ENCODE measurements at regions not wholly inside any gene's neighbourhood (a gene's known extent, or its start where the extent isn't known, plus 50 kb on each side); places are given as distances from the start of the nearest gene placed in this dataset.

GRCh38 chr1:14470802-14471201 lies 127.7 kb upstream of the KAZN start:
- Mint-ChIP-seq H3K9me3 (no peaks in the 10 kb centered on the region), H3K4me3 (no peak overlapping the region), H3K27me3 (no peaks in the 10 kb centered on the region), H3K4me1 (no peaks in the 10 kb centered on the region), H3K36me3 (no peaks in the 10 kb centered on the region), H3K27ac (no peak overlapping the region)

DNA sequence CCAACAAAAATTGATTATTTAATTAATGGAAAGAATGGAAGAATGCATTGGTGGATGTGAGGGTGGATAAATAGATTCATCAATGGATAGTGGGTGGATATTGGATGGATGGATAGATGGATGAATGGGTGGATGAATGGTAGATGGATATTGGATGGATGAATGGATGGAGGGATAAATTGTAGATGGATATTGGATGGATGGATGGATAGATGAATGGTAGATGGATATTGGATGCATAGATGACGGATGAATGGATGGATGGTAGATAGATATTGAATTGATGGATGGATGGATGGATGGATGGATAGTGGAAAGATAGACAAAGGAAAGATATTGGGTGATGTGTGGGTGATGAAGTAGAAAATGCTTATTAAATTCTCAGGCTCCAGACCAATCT lies 123.6 kb upstream of the KAZN start:
- Mint-ChIP-seq H3K27me3 (no peaks in the 10 kb centered on the region), H3K4me1 (no peaks in the 10 kb centered on the region), H3K9me3 (no peaks in the 10 kb centered on the region), H3K36me3 (no peaks in the 10 kb centered on the region), H3K4me3 (no peak overlapping the region), H3K27ac (no peak overlapping the region)

- Mint-ChIP-seq H3K4me3 (no peak overlapping the region), H3K9me3 (no peaks in the 10 kb centered on the region), H3K27ac (no peak overlapping the region), H3K27me3 (peaks cover under 1% of the 10 kb centered on the region), H3K36me3 (no peaks in the 10 kb centered on the region), H3K4me1 (no peaks in the 10 kb centered on the region)
Measured at GRCh38 chr1:14476170-14476955, 122.1 kb upstream of the KAZN start.

GRCh38 chr1:14478120-14478519 lies 120.4 kb upstream of the KAZN start:
- H3K9me3 Mint-ChIP-seq, result no peaks in the 10 kb centered on the region

GRCh38 chr1:14479865-14480264 lies 118.6 kb upstream of the KAZN start:
- Mint-ChIP-seq H3K9me3 (no peaks in the 10 kb centered on the region), H3K27ac (no peak overlapping the region), H3K27me3 (peaks cover 5% of the 10 kb centered on the region), H3K36me3 (no peaks in the 10 kb centered on the region), H3K4me1 (no peaks in the 10 kb centered on the region), H3K4me3 (no peak overlapping the region)

More at GRCh38 chr1:14478120-14478519, 120.4 kb upstream of the KAZN start:
- Mint-ChIP-seq H3K4me1 (no peaks in the 10 kb centered on the region), H3K4me3 (no peak overlapping the region), H3K27ac (no peak overlapping the region), H3K27me3 (peaks cover 5% of the 10 kb centered on the region), H3K36me3 (no peaks in the 10 kb centered on the region)

- peaks cover 5% of the 10 kb centered on the region for H3K27me3 Mint-ChIP-seq
- H3K36me3 Mint-ChIP-seq, result no peaks in the 10 kb centered on the region
- no peak overlapping the region for H3K27ac Mint-ChIP-seq
- no peaks in the 10 kb centered on the region for H3K9me3 Mint-ChIP-seq
- H3K4me1 Mint-ChIP-seq, result no peaks in the 10 kb centered on the region
- H3K4me3 Mint-ChIP-seq, result no peak overlapping the region
Measured at GRCh38 chr1:14482784-14483450, 115.6 kb upstream of the KAZN start.

DNA sequence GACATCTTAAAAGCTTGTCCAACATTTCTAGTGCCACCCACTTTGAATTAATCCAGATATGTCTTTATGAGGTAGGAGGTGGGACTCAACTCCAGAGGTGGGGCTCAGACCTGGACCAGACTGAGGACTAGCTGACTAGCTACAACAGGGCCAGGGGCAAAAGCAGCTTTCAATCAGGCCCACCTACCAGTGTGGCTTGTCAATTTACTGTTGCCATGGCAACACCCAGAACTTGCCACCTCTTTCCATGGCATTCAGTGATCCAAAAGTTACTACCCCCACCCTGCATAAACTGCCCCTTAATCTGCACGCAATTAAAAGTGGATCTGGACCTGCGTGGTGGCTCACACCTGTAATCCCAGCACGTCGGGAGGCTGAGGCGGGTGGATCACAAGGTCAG lies 113.2 kb upstream of the KAZN start:
- no peaks in the 10 kb centered on the region for H3K36me3 Mint-ChIP-seq
- H3K4me3 Mint-ChIP-seq, result no peak overlapping the region
- no peaks in the 10 kb centered on the region for H3K9me3 Mint-ChIP-seq
- H3K4me1 Mint-ChIP-seq, result no peaks in the 10 kb centered on the region
- H3K27ac Mint-ChIP-seq, result no peak overlapping the region
- H3K27me3 Mint-ChIP-seq, result peaks cover 5% of the 10 kb centered on the region

- Mint-ChIP-seq H3K4me3 (no peak overlapping the region), H3K36me3 (no peaks in the 10 kb centered on the region), H3K9me3 (no peaks in the 10 kb centered on the region), H3K4me1 (no peaks in the 10 kb centered on the region), H3K27me3 (peaks cover 1% of the 10 kb centered on the region), H3K27ac (no peak overlapping the region)
Measured at GRCh38 chr1:14486401-14487201, 111.9 kb upstream of the KAZN start.

- Mint-ChIP-seq H3K9me3 (no peaks in the 10 kb centered on the region), H3K36me3 (no peaks in the 10 kb centered on the region), H3K4me3 (no peak overlapping the region), H3K27ac (no peak overlapping the region), H3K4me1 (no peaks in the 10 kb centered on the region), H3K27me3 (no peaks in the 10 kb centered on the region)
Measured at GRCh38 chr1:14487671-14488070, 110.8 kb upstream of the KAZN start.

GRCh38 chr1:14494911-14495310 lies 103.6 kb upstream of the KAZN start:
- no peak overlapping the region for H3K4me3 Mint-ChIP-seq
- H3K36me3 Mint-ChIP-seq, result no peaks in the 10 kb centered on the region
- peaks cover 4% of the 10 kb centered on the region for H3K9me3 Mint-ChIP-seq
- no peaks in the 10 kb centered on the region for H3K4me1 Mint-ChIP-seq
- no peak overlapping the region for H3K27ac Mint-ChIP-seq
- peaks cover 20% of the 10 kb centered on the region for H3K27me3 Mint-ChIP-seq

GRCh38 chr1:14495381-14495780 lies 103.1 kb upstream of the KAZN start:
- peaks cover 4% of the 10 kb centered on the region for H3K9me3 Mint-ChIP-seq
- H3K27me3 Mint-ChIP-seq, result peaks cover 23% of the 10 kb centered on the region
- no peak overlapping the region for H3K27ac Mint-ChIP-seq
- no peaks in the 10 kb centered on the region for H3K36me3 Mint-ChIP-seq
- H3K4me1 Mint-ChIP-seq, result no peaks in the 10 kb centered on the region
- H3K4me3 Mint-ChIP-seq, result no peak overlapping the region

DNA sequence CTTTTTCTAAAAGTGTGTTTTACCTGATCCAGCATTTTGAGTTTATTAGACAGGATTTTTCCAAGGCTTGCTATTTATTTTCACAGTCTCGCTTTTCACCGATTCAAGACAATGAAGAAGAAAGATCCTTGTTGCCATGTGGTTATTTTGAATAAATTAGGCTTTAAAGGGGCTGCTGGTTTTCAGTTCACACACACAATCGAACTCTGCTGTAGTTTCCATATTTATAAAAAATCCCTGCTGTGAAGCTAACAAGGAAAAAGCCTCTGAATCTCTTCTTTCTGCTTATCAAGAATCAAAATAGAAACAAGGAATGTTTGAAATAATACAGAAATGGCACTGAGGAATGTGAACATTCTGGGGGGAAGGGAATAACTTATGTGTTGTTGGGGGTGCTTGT lies 102.5 kb upstream of the KAZN start:
- H3K27ac Mint-ChIP-seq, result no peak overlapping the region
- peaks cover 24% of the 10 kb centered on the region for H3K27me3 Mint-ChIP-seq
- no peaks in the 10 kb centered on the region for H3K4me1 Mint-ChIP-seq
- H3K4me3 Mint-ChIP-seq, result no peak overlapping the region
- peaks cover 4% of the 10 kb centered on the region for H3K9me3 Mint-ChIP-seq
- no peaks in the 10 kb centered on the region for H3K36me3 Mint-ChIP-seq

- Mint-ChIP-seq H3K4me3 (no peak overlapping the region), H3K4me1 (no peaks in the 10 kb centered on the region), H3K27ac (no peak overlapping the region), H3K27me3 (peaks cover 20% of the 10 kb centered on the region), H3K36me3 (no peaks in the 10 kb centered on the region), H3K9me3 (peaks cover 3% of the 10 kb centered on the region)
Measured at GRCh38 chr1:14498839-14499238, 99.6 kb upstream of the KAZN start.

GRCh38 chr1:14499312-14500040 lies 99.0 kb upstream of the KAZN start:
- H3K36me3 Mint-ChIP-seq, result no peaks in the 10 kb centered on the region
- H3K4me1 Mint-ChIP-seq, result no peaks in the 10 kb centered on the region
- peaks cover 17% of the 10 kb centered on the region for H3K27me3 Mint-ChIP-seq
- H3K27ac Mint-ChIP-seq, result no peak overlapping the region
- H3K9me3 Mint-ChIP-seq, result no peaks in the 10 kb centered on the region
- no peak overlapping the region for H3K4me3 Mint-ChIP-seq

DNA sequence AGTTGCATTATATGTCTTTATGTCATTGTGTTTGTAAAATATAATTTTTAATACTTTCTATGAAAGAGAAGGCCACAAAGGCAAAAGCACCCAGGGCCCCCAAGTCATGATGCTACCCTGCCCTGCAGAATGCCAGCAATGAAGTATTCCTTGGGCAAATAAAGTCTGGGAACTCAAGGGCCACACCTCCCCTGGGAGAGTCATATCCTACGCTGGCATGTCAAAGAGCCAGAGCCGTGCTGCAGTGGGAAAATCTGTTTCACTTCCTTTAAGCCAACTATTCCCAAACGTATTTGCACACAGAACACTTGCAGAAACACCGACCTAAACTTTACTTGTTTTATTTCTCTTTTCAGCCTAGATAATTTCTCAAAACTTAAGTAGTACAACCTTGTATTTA lies 98.4 kb upstream of the KAZN start:
- Mint-ChIP-seq H3K27ac (no peak overlapping the region), H3K9me3 (no peaks in the 10 kb centered on the region), H3K27me3 (peaks cover 17% of the 10 kb centered on the region), H3K36me3 (no peaks in the 10 kb centered on the region), H3K4me3 (no peak overlapping the region), H3K4me1 (no peaks in the 10 kb centered on the region)

Measured in activated naive CD4-positive, alpha-beta T cell treated with anti-CD3 and anti-CD28 coated beads, Interleukin-2, amount 50 U/mL, for 24 hours (primary cell).